ENCODE measurements at regions not wholly inside any gene's neighbourhood (a gene's known extent, or its start where the extent isn't known, plus 50 kb on each side); places are given as distances from the start of the nearest gene placed in this dataset.
"Not testable (repeated sequence)": the region's sequence is repeated elsewhere in the genome, so short reads cannot be mapped to it uniquely, and the experiment has no call there.

DNA sequence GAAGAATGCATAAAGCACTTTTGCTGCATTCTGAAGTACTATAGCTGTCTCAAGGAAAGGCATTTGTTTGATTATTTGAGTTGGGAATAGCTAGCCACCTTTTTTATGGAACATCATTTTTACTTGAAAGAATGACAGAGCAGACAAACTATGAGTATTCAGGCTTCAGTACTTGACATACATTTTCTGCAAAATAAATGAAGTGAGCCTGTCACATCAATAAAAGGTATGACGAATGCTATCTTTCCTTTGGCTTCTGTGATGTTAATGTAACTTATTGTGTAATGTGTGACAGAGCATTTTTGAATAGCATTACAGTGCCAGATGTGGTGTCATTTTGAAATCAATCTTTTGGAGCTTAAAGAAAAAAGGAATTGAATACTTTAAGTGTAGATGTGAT lies 440.3 kb upstream of the ONECUT1 start:
- intact Hi-C loops (cut with DNase I), result no loop called here
- no peak for DNase-seq

DNA sequence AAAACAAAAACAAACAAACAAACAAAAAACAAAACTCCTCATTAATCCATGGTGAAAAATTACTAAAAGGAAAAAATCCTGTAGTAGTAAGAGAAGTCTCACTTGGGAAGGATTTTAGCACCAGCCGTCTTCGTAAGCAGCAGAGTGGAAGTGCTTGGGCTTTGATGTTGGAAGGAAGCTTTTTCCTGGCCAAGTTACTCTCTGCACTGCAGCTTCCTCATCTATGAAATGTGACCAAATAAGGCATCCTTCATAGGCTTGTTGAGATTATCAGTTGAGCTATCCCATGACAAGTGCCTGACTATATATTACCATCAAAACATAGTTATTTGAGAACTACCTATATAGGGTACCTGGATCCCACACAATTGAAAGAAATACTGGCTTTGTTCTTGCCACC lies 436.4 kb upstream of the ONECUT1 start:
- DNase-seq, result no peak
- intact Hi-C loops (cut with DNase I), result no loop called here

DNA sequence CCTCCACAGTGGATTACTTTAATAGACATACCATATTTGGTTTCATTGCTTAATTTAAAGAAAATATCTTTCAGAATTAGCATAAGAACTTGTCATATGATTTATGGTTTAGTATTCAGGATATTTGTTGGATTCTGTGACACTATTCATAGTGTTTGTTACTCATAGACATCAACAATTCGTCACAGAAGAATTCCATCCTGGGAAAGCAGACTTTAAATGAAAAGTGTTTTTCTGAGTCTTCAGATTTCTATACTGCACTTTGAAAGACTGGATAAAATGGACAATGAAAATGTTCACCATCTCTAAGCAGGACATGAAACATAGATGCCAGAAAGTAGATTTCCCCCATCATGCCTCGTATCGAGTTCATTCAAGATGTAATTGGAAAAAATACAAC lies 435.6 kb upstream of the ONECUT1 start:
- DNase-seq, result no peak
- intact Hi-C loops (cut with DNase I), result no loop called here

DNA sequence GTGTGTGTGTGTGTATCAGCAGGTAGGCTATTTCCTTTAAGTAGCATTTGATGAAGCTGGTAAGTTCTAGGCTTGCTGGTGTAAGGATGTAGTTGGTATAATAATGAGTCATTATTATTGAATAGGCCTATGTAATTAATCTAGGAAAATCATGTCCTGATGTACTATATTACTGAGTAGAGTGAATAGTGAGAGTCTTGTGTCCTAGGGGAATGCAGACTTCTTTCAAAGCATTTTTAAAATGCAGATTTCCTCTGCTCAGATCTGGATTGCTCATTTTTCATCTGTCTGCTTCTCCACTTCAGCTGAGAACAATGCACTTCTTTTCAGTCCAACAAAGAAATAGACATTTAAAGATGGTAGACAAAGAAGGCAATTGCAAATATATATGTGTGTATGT lies 434.2 kb upstream of the ONECUT1 start:
- intact Hi-C loops (cut with DNase I), result no loop called here
- DNase-seq, result no peak

DNA sequence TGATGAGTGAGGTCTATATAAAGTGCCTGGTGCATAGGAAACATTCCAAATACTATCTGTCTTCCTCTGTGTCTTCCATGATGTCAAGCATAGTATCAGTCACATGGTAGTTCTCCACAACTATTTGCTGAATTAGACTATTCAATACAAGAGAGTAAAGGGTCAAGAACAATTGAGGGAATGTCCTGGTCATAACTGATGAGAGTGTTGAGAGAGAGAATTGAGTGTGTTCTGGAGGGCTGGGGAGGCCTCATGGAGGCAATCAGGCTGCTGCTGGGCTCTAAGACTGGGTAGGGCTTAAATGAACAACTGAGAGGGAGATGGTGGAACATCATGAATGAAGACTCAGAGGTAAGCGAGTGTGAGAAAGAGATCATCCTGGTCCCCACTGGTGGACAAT lies 433.7 kb upstream of the ONECUT1 start:
- intact Hi-C loops (cut with DNase I), result no loop called here
- DNase-seq, result no peak

DNA sequence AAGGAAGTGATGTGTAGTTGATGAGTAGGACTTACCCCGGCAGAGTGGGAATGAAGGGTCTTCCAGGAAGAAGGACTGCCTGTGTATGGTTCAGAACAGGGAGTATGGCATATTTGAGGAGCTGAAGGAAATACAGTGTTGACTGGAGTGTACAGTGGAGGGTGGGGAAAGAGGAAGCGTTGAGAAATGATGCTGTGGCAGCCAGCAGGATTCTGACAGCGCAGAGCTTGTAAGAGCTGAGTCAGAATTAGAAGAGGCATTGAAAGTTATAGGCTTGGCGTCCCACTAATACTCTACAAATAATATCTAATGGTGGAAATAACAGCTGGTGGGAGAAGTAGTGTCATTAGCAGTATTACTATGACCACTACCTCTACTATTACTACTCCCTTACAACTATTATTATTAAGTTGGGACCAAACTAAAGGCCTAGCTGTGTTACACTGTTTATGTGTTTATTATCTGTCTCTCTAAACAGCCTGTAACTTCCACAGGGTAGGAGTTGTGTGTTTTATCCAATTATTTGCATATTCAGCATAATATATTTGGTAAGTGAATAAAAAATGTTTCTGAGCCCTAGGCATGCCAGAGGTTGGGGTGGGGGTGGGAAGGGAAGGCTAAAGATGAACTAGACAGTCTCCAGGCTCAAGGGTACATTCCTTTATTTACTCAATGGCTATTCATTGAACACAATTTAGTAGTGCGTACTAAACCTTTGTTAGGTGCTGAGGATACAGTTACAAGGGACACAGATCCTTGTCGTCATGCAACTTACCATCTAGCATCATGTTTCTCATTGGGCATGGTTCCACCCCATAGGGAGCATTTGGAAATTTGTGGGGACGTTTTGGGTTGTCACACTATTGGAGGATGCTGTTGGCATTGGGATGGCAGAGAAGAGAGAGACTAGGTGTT lies 428.8 kb upstream of the ONECUT1 start:
- DNase-seq, result no peak
- intact Hi-C loops (cut with DNase I), result no loop called here

DNA sequence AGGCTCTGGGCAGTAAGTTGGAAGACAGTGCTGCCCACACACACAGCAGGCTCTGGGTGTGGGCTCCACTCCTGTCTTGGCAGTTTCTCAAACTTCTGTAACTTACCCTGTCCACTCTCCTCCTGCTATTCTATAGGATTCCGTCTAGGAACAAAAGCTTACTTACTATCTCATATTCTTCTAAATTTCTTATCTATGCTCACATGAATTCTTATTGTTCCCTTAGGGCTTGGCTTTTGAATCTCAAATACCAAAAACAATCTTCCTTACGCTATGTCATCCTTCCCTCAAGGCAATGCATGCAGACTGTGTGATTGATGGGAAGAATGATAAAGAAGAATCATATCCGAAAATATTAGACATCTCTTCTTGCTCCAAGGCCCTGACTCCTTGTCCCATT lies 425.9 kb upstream of the ONECUT1 start:
- intact Hi-C loops (cut with DNase I), result no loop called here
- DNase-seq, result no peak

DNA sequence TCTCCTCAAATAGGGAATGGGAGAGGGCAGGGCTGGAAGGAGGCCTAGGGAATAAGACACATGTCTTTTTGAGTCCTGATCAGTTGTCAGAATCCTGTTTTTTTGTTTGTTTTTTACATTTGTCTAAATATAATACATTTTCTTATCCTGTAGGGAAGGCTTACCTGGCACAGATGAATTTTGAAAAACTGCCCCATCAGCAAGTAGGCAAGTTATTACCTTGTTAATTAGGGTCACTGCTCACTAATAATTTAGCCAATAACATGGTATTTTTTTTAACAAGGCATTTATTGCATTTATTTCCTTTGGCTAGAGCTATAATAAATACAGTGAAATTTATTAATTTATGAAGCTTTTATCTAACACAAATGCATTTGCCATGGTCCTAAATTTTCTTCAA lies 423.2 kb upstream of the ONECUT1 start:
- DNase-seq, result no peak
- intact Hi-C loops (cut with DNase I), result no loop called here

DNA sequence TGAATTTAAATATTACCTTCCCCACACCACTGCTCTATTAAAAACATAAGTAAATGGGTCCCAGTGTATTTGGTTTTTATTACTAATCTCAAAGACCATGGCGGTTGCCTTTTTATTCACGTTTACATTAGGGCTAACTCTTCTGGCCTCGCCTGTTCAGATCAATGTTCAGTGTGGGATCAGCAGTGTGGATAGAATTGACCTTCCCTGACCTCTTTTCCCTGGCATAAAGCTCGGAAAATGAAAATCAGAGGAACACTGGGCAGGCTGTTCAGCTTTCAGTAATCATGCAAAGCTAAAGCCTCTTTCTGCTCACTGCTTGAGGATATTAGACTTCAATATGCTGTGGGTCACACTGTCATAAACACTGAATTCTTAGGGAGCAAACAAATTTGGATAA lies 422.6 kb upstream of the ONECUT1 start:
- intact Hi-C loops (cut with DNase I), result no loop called here
- DNase-seq, result no peak

DNA sequence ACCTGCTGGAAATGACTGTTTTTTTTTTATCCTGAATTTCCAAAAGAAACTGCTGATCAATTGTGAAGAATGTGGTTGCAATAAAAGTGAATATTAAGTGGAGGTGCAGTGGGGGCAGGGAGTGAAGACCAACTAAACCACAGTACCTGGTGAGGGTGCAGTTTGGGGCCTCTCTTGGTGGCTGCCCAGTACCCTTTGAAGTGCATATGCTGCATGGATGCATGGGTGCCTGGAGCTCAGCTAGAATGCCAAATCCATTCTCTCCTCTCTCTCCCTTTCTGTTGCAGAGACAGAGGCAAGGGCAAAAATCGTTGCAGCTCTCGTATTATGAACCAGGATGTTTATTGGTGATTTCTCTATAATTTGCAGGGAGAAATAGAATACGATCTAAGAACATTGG lies 420.5 kb upstream of the ONECUT1 start:
- no peak for DNase-seq
- intact Hi-C loops (cut with DNase I), result no loop called here

DNA sequence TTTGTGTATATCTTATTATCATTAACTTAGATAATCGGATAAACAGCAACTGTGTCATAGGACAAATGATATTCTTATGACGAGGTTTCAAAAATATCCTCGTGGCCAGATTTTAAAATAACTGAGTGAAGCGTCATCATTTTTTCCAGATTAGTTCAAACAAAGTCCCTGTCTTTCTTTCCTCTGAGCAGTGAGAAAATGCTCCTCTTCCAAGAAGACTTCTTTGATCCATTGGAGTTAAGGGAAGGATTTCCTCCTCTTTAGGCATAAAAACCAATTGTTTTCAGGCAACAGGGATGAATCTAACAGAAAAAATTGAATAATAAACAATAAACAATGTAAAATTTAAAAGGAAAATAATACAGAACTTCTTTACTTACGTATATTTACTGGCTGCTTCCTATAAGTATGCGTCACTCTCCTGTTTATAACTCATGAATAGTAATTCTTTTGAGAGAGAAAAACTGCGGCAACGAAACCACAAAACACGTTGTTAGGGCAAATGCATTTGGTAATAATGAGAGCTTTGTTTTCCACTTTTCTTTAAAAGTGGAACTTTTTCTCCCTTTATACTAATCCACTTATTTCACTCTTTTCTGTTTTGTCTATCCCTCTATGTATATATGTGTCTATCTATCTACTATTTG lies 419.4 kb upstream of the ONECUT1 start:
- intact Hi-C loops (cut with DNase I), result no loop called here
- no peak for DNase-seq

DNA sequence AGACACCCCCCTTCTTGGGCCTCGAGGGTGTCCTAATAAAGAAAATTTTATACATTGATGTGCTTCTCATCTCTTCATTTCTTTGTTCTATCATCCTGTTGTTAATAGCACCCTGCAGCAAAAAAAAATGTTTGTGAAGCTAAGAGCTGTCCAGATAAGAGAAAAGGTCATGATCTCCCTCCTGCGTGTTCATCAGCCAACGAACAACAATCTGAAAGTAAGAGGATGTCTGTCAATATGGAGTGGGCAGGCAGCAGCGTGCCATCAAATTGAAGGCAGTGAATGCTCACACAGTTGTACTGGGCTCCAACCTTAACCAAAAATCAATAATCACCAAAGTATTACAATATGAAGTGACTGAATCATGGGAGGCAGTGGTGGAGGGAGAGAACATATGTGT lies 418.6 kb upstream of the ONECUT1 start:
- no peak for DNase-seq
- intact Hi-C loops (cut with DNase I), result no loop called here

DNA sequence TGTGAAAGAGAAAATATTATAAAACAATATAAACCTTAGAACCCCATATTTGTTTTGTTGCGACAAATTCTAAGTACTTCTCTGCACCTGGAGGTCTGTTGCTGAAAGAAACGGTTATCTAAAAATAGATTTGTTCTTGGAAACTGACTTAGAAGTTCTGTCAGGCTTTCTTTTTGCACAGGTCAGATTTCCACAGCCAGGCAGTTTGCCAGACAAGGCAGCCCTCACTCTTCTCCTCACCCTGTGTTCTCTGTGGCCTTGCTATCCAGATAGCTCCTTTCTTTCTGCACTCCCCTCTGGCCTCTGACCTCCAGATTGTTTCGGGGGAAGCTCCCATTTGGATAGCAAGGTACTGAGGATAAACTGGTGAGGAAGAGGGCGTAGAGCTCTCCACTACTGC lies 413.3 kb upstream of the ONECUT1 start:
- DNase-seq, result no peak
- intact Hi-C loops (cut with DNase I), result no loop called here

DNA sequence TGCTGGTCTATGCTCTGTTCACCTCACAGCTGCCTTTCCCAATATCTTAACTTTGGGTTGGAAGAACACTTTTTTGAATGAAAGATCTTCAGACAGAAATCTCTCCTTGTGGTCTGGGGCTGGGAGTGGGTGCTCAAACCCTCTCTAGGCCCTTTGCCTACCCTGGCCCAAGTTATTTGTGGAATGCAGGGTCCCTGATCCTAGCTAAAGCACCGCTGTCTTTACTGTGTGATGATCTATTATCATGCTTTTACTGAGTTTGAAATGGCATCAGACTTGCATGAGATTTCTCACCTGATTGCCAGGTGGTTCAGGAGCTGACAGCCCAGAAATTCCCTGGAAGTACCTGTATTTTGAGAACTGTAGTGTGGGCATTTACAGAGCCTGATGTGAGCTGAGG lies 412.7 kb upstream of the ONECUT1 start:
- intact Hi-C loops (cut with DNase I), result no loop called here
- DNase-seq, result no peak

DNA sequence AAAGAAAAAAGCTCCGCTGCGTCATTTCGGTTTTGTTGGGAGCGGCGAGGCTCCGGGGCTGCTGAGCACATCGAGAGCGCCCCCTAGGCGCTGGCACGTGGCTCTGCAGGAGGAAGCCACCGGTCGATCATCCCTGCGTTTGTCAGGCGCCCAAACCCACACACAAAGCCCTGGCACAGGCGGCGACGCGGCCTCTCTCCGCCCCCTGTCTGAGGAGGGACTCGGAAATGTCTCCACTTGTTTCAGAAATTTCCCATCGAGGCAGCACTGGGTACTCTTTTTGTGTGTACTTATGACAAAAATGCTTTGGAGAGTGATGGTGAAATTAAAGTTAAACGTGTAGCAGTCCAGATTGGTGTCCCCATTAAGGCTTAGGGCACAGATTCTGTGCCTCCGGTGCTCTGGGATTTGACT lies 407.3 kb upstream of the ONECUT1 start:
- intact Hi-C loops (cut with DNase I), result loop anchor here (10.0 kb wide), 1 partner anchor 413 kb away; no protein-coding TSS in a partner anchor
- DNase-seq, result peak; percentile 29 to 87 (median 76)

DNA sequence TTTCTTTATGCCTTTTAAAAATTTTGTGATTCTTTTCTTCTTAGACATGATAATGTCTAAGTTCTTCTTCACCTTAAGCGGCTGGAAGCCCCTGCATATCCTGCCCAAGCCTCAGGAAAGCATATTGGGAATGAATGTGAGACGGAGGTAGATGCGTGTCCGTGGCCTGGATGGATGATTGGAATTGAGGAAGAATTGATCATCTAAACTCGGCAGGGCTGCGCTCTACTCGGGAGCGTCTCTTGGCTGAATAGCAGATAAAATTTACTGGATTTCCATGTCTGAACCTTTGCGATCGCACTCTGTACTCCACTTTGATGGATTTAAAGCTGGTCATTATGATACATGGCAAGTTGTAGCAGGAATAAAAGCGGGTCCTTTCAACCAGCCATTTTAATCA lies 406.7 kb upstream of the ONECUT1 start:
- DNase-seq, result peak in 1 of 42 donors; percentile 25
- intact Hi-C loops (cut with DNase I), result loop anchor here (10.0 kb wide), 1 partner anchor 412 kb away; no protein-coding TSS in a partner anchor

DNA sequence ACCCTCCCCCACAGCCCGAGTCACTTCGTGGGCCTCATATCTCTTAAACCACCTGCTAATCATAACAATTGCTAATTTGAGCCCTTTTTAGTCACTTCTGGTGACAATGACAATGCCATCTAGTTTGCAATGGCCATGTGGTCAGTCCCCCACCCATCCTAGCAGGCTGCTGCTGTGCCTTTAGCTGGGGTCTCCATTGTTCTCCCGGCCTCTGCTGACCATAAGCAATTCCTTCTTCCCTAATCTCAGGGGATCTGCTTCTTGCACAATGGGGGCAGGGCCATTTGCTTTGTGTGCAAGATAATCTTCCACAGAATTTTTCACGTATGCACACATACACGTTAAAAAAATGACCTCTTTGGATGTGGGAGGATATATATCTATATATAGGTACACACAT lies 406.1 kb upstream of the ONECUT1 start:
- DNase-seq, result no peak
- intact Hi-C loops (cut with DNase I), result loop anchor here (10.0 kb wide), 1 partner anchor 411 kb away; no protein-coding TSS in a partner anchor

DNA sequence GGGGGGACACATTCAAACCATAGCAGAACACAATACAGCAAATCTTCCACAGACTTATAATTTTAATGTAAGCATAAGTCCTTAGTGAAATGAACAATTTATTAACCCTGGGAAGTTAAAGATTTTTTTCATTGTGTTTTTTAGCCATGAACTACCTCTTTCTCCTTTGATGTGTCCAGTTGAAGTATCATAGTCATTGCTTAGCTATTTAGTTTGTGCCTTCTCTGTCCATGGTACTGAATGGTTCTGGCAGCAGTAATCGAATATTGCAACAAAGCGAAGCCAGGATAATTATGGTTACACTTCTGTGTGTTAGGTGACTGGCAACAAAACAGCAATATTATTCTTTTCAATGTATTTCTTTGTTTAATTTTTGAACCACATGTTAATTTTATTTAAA lies 403.0 kb upstream of the ONECUT1 start:
- no peak for DNase-seq
- intact Hi-C loops (cut with DNase I), result loop anchor here (10.0 kb wide), 1 partner anchor 408 kb away; no protein-coding TSS in a partner anchor

DNA sequence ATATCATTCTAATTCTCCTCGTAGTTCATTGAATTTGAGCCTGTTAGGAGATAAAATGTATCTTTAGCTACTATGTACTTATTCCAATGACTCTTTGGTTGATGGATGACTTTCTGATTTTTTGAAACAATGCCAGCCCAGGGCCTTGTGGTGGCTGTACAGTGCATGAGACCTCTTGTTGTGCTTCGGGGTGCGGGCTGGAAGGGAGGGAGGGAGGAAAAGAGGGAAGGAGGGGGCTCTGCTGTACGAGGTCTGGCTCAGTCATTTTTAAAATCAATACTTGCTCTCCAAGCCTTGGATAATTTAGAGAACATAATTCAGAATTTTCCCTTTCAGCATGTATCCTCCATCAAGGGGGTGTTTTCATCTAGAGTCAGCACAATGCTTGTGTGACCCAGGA lies 399.7 kb upstream of the ONECUT1 start:
- intact Hi-C loops (cut with DNase I), result loop anchor here (10.0 kb wide), 1 partner anchor 405 kb away; no protein-coding TSS in a partner anchor
- DNase-seq, result no peak

DNA sequence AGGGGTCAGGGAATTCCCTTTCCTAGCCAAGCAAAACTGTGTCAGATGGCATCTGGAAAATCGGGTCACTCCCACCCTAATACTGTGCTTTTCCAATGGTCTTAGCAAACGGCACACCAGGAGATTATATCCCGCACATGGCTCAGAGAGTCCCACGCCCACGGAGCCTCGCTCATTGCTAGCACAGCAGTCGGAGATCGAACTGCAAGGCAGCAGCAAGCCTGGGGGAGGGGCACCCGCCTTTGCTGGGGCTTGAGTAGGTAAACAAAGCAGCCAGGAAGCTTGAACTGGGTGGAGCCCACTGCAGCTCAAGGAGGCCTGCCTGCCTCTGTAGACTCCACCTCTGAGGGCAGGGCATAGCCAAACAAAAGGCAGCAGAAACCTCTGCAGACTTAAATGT lies 393.3 kb upstream of the ONECUT1 start:
- intact Hi-C loops (cut with DNase I); DNase-seq: not testable (repeated sequence)

DNA sequence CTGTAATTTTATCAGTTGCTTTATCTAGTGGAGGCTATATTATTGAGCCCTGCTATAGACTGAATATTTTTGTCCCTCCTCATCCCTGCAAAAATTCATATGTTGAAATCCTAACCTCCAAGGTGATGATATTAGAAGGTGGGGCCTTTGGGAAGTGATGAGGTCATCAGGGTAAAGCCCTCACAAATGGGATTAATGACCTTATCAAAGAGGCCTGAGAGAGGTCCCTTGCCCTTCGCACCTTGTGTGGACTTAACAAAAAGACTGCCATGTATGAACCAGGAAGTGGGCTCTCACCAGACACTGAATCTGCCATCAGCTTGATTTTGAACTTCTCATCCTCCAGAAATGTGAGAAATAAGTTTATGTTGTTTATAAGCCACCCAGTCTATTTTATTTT lies 381.4 kb upstream of the ONECUT1 start:
- intact Hi-C loops (cut with DNase I), result no loop called here
- DNase-seq, result no peak
